ENCODE measurements at regions not wholly inside any gene's neighbourhood (a gene's known extent, or its start where the extent isn't known, plus 50 kb on each side); places are given as distances from the start of the nearest gene placed in this dataset.

DNA sequence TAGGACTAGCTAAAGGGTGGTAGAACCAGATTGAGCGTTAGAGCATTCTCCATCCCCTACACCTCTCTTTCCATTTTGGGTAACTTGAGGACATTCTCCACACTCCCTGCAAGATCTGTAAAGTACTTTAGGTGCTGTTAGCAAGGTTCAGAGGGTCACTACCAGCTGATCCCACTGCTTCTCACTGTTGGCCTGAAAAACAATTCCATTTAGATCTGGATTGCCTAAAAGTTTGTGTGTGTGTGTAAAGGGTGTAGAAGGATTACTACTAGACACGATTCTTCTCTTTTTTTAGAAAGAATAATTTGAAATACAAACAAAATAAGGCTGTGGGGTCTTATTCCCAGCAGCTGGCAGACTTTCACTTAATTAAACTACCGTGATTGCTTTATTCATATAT is 95.1 kb upstream of the TMEM178A start:
- TF ChIP-seq, protein P1, sequence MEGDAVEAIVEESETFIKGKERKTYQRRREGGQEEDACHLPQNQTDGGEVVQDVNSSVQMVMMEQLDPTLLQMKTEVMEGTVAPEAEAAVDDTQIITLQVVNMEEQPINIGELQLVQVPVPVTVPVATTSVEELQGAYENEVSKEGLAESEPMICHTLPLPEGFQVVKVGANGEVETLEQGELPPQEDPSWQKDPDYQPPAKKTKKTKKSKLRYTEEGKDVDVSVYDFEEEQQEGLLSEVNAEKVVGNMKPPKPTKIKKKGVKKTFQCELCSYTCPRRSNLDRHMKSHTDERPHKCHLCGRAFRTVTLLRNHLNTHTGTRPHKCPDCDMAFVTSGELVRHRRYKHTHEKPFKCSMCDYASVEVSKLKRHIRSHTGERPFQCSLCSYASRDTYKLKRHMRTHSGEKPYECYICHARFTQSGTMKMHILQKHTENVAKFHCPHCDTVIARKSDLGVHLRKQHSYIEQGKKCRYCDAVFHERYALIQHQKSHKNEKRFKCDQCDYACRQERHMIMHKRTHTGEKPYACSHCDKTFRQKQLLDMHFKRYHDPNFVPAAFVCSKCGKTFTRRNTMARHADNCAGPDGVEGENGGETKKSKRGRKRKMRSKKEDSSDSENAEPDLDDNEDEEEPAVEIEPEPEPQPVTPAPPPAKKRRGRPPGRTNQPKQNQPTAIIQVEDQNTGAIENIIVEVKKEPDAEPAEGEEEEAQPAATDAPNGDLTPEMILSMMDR (IDR thresholded peaks at IDR 0.05), result no peak
- TF ChIP-seq POLR2A (IDR thresholded peaks at IDR 0.05) (no peak), POLR2AphosphoS5 (IDR thresholded peaks at IDR 0.05; ENCODE audit: insufficient read depth in 1 of 2, low read depth in 1 of 2) (no peak)
